Daoy (cell line): ENCODE measurements at regions not wholly inside any gene's neighbourhood (a gene's known extent, or its start where the extent isn't known, plus 50 kb on each side); places are given as distances from the start of the nearest gene placed in this dataset.

ENCODE experiments used
- DNase-seq: peaks from one replicate; pipeline ENCODE4 v3.0.0-alpha.2; 2015; ENCODE audit warnings: low read depth

DNA sequence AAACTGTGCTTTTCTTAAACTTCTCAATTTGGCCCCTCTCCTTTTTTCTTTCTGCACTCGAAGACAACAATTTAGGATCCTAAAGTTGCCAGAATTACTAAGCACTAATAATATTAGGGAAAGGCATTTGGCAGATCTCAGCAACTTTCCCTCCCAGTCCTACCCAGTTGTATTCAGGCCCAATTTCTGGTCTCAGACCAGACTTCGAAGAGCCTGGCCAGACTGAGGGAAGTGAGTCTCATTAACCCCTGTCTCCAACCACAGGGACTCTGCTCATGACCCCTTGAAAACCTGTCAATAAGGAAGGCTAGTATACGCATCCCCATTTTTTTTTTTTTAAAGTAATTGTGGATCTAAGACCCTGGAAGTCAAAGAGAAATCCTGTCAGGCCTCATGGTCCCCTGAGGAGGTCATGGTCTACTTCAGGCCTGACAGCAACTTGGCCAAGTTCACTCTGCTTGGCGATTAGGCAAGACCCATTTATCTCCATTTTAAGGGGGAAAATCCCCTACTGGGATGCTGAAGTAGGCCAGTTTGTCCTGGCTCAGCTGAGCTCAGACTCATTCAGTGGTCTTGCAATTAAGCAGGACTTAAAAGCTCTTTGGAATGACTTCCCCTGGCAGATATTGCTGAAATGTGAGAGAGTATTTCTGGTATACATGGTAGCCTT is 521.0 kb downstream of the FUT8 start:
- DNase-seq = no peak

DNA sequence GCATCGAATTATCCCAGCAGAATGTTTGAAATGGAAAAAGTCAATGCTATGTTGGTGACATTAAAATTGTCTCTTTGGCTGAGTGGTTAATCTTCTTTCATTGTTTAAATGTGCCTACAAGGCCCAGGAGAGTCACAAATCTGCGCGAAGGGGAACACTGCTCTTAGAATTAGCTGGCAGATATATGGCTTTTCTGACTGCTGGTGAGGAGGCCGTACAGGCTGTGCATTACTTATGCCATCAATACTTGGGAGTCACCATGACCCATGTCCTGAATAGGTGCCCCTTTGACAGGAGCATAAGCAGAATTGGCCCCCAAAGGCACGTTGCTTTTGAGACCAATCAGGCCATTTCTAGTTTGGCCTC is 521.5 kb downstream of the FUT8 start:
- no peak for DNase-seq

DNA sequence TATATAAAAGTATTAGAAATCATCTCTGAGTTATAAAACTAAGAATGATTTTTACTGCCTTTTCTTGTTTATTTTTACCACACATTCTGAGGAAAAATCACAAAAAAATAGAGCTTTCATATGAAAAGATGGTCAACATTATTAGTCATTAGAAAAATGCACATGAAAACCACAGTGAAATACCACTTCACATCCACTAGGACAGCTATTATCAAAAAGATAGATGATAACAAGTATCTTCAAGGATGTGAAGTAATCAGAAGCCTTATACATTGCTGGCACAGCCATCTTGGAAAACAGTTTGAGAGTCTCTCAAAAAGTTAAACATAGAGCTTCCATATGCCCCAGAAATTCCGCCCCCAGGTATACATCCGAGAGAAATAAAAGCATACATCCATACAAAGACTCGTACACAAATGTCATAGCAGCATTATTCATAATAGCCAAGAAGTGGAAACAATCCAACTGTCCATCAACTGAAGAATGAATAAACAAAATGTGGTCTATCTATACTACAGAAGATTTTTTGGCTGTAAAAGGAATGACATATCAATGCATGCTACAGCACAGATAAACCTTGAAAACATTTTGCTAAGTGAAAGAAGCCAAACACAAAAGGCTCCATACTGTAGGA is 523.9 kb downstream of the FUT8 start:
- no peak for DNase-seq

DNA sequence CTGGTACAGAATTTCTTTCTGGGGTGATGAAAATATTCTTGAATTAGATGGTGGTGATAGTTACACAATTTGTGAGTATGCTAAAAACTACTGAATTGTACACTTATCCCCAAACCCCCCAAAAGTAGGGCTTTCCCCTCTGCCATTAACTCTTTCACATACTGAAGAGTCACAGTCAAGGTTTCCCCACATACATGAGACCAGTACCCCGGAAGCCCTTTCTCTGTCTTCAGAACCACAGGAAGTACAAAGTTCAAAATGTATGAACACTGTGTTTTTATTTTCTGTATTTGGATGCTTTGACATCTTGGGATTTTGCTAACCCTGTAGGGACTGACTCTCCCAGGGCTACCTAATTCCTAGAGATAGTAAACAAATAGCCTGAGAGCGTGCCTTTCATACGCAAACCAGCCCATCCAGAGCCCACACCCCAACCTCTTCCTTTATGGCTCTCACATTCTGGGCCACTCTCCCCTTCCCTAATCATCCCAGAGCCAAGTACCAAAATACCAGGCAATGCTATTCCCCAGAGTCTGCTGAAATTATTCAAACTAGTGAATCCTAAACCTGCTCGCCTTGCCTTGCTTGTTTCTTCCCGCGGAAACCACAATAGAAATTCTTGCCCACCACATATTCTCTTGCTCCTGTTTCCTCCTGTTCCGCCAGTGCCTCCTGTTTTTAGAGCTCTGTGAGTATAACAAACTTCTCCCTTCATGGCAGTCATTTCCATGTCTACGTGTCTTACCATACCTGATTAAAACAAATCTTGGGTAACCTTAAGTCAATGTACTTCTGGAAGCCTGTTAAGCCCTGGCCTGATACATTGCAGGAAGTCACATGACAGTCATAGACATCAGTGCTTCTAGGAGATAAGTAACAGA is 524.8 kb downstream of the FUT8 start:
- no peak for DNase-seq

DNA sequence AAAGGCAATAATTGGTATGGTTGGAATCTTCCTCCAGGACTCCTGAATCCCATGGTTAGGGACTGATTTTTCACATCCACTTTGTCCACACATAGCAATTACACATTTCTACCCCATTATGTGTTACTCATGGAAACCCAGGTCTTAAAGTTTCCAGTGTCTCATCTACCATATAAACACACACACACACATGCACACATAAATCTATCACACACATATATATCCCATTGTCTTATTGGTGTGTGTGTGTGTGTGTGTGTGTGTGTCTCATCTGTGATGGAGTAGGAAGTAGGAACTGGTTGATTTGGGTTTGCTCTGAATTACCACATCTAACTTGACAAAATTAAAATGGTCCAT is 525.4 kb downstream of the FUT8 start:
- DNase-seq = no peak

DNA sequence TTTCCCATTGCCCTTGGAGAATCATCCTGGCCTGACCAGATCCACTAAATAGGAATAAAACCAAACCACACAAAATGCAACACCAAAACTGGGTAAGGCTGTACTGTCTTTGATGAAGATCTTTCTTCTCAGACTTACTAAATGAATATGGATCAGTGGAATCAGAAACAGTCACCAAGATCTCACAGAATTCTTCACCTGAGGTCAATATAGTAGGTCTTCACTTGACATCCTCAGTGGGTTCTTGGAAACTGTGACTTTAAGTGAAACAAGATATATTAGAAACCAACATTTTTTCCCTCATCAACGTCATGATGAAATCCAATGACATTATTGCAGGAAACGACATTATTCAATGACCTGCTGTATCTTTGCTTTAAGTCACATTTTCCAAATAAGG is 526.2 kb downstream of the FUT8 start:
- no peak for DNase-seq

DNA sequence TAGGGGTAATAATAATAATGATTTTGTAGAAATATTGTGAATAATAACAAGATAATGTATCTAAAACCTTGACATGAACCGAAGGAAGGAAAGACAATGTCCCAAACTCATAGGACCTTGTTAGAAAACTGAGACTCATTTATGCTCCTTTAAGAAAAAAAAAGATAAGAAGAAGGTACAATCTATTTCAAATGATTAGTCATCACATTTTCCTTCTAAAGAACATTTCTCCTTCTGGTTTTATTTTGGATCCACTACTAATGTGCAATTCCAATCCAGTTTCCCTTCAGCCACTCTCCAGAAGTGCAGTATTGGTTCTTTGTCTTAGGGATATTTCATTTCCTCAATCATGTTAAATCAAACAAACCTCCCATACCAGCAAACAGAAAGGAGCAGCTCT is 526.7 kb downstream of the FUT8 start:
- DNase-seq = no peak

DNA sequence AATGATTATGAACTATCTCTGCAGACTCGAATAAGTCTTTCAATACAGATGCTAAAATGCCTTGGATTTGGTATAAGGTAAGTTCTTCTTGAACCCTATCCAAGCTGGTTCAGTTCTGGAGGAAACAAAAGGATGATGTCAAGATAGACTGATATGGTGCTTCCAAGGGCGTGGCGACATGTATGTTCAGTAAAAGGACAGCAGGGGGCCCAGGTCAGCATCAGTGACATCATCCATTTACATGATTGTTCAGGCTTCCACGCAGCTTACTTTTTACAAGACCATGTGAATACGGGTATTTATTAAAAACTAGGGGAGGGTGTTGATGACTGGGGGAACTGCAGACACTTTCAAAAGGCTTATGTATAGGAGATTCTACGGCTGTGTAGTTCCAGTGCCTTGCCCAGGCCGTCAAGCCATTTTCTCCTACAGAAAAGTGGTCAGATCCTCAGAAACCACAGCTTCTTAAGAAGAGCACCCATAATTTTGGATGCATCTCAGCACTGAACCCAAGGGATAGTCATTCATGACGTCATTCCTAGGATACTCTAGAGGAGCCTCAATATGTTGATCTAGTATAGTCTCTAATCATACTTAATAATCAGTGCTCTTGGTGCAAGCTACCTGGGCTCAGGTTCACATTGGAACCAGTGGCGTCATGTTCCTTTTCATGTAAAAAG is 527.7 kb downstream of the FUT8 start:
- peak; percentile 55 for DNase-seq

DNA sequence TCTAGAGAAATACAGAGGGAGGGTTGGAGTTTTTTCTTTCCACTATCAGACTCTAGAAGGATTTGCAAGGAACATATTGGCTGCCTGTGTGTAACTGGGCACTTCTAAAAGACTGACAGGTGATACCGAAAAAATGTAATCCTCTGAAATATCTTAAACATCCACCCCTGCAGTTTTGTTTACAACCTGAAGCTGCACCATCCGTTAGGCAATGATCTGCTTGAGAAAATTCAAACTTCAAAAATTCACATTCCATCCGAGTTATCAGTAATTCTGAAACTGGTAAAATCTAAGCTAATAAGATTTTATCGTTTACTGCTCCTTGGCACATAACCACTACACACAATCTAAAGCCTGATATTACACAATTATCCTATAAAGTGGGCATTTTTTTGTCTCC is 528.6 kb downstream of the FUT8 start:
- no peak for DNase-seq

DNA sequence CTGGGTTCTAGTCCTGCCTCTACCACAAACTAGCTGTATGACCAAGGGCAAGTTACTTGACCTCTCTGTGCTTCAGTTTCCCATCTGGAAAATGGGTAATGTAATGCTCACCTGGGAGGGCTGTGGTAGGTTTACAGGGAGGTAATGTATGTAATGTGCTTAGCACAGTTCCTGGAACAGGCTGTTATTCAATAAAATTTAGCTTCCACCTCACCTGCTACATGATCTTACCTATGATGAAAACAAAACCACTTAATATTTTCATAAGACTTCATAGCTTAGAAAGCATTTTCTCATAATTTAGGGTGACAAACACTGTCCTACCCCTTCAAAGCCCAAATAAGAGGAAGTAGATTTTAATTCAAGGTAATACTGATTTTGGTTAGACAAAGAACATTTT is 530.6 kb downstream of the FUT8 start:
- no peak for DNase-seq

DNA sequence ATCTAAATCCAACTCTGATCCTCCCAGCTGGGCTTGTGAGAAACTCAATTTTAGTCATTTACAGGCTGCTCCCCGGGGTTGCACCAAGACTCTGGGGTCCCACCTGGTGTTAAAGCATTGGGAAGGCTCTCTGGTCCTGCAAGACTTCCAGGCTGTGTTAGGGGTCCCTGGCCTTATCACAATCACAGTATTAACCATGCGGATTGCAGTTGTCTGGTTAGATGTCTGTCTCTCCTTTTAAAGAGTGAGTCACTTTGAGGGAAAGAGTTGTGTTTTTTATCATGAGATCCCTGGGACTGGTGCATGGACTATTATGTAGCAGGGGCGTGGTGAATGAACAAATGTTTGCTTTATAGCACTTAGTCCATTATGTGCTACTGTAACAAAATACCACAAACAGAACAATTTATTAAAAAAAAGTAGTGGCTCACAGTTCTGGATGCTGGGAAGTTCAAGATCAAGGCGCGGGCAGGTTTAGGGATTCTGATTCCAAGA is 531.4 kb downstream of the FUT8 start:
- no peak for DNase-seq

DNA sequence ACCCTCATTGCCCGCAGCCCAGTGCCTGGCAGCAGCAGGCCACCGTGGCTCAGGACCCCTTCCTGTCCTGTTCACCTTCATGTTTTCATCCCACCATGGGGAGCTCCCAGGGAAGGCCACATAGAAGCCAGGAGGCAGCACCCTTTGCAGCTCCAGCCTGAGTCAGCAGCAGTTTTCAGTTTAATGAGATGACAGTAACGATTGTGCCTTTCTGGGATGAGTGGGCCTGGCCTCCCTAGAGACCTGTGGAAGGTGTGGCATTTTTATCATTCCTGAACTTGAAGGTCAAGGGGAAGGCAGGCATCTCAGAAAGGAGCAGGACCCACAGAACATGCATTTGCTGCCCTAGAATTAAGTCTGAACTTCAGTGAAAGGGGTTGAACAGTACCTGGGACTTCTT is 532.8 kb downstream of the FUT8 start:
- no peak for DNase-seq

DNA sequence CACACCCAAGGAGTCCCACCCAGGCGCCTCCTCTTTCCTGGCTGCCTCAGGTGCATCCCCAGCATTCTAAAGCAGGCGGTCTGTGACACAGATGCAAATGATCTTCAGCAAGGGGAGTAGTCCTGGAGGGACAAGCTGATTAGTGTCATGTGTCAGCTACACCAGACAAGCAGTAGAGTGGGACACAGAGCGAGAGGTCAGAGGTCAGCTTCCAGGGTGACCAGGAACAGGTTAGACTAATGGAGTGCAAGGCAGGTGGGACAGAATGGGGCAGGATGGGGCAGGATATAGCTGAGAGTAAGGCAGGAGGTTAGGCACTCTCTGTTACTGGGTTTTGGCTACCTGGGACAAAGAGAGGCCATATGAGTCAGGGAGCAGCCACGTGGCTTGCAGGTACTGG is 534.0 kb downstream of the FUT8 start:
- no peak for DNase-seq

DNA sequence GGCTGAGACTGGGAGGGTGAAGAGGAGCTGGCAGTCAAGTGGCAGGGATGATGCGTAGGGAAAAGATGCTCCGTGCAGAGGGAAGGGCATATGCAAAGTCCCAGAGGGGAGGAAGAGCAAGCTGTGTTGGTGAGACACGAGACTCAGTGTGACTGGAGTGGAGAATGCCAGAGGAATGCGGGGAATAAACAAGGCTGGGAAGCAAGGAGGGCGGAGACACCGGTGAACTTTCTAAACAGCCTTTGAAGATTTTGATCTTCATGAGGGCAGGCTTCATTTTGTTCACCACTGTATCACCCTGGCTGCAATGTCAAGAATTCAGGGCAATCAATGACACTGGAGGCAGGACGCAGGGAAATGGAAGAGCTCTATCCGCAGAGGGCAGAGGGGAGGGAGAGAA is 535.8 kb downstream of the FUT8 start:
- DNase-seq = no peak

DNA sequence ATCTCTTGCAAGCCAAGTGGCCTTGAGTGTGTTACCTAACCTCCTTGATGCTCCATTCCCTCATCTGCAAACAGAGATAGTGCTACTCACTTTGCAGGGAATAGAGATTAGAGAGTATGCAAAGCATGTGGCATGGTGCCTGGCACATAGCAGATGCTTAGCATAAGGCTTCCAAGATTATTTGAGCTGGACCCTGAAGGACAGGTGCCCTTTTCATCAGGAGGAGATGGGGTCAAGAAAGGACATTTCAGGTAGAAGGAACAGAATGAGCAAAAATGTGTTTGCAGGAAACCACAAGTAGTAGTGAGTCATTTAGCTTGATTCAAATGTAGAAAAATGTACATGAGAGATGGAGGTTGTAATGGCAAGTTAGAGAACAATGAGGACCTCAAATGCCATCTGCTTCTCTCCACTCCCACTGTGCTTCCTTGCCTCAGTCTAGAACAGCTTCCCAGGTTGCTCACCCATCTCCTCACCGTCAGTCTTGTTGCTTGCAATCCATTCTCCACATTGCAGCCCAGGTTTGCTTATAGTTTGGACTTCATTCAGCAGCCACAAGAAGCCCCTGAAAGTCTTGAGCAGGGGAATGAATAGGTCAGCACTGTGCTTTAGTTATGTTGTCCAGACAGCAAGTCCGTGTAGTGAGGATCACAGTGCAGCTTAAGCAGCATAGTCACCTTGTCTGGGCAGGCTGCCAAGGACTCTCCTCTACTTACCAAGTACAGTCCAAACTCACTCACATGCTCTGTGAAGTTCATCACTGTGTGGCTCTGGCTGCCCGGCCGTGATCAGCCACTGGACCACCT is 536.3 kb upstream of the CCDC196 start:
- DNase-seq = peak; percentile 51

DNA sequence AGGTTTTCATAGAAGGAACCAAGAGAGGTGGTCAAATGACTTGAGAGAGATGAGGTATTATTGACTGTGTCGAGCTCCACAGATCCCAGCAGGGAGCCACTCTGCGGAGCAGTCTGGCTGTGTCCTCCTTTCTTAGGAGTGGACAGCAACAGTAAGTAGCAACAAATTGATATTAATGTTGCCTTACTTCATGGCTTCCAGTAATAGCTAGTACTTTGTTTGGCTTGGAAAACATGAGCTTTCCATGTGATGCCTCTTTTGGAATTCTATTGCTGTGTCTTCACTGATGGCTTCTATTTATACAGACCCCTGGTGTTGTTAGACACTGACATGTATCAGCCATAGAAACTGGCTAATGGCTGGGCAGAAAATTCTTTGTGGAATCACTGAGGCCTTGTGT is 531.2 kb upstream of the CCDC196 start:
- DNase-seq = no peak

DNA sequence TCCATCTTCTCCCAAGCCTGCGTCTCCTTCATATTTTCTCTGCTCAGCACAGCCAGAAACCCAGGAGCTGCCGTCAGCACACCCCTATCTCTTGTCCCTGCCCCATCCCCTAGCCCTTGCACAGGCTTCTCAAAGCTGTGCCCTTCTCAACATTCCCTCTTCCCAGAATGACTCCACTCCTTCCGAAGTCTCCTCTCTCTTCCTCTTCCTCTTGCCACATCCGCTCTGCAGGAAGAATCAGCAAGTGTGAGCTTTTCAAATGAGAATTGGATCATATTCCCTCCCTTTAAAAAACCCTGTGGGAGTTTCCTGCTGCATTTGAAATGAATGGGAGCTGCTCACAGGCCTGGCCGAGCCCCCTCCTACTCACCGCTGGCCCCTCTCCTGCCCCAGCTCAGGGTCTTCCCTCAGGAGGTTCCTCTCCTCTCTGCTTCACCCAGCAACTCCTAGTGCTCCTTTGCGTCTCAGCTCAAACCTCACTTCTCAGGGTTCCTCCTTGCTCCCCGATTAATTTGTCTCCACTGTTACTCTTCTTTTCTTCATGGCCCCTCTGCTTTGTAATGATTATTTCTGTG is 528.5 kb upstream of the CCDC196 start:
- DNase-seq = no peak

DNA sequence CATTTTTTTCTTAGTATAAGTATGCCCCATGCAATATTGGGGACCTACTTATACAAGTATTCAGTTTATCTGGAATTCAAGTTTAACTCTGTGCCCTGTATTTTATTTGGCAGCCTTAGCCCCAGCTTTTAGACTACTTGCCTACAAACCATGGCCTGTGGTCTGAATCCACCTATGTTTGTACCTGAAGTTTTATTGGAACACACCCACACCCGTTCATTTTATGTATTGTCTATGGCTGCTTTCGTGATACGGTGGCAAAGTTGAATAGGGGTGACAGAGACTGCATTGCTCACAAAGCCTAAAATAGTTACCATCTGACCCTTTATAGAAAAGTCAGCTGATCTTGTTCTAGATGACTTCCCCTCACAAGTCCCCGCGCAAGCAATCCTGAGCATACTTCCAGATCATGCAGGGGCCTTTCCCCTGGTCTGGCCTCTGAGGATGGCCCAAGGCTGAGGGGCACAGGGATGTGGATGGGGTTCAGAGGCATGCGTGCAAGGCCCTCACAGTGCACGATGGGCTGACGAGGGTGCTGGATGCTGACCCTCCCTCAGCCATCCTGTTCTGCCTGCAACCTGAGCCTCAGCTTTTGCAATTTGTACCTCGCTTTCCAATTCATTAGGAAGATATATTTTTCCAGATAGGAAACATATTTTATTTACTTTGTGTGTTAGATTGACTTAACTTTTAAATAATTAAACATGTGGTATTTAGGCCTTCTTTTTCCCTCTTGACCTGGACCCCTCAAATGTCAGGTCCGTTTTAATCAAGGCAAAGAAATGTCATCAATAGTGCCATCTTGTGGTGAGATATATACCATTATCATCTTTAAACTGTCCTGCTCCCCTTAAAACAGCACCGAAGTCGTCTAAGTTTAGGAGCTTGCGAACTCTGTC is 527.3 kb upstream of the CCDC196 start:
- peak; percentile 21 for DNase-seq

DNA sequence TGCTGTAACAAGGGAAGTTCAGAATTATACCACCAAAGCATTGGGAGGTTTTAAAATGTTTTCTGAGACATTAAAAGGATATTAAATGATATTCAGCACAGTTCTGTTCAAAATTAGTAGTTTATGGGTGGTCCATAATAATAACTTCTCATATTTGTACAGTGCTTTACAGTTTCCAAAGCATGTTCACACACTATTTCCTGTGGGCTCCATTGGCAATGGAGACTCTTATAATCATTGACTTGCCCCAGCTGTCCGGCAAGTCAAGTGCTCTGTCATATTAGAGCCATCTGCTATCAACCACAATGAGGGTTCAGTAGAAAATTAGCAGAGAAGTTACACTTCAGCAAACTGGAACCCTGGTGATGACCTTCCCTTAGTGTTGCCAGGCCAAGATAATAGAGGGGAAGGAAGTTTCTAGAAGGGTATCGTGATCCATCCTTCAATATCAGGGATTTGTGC is 526.6 kb upstream of the CCDC196 start:
- DNase-seq = no peak

DNA sequence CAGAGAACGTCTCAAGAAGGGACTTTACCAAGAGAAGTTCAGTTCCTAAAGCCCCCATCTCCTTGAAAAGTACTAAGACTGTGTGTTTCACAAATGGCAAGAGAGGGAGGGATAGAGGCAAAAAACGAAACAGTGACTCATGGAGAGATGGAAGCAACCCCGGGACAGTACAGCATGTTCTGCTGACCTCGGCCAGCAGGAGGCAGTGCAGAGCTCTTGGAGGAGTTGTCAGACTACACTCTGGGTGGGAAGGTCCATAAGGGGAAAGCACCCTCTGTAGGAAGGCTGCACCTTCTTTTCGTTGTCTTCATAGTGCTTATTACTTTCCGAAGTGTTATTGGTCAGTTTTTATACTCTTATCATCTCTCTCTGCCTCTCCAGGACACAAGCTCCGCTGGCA is 525.2 kb upstream of the CCDC196 start:
- peak; percentile 77 for DNase-seq
